ENCODE measurements at regions not wholly inside any gene's neighbourhood (a gene's known extent, or its start where the extent isn't known, plus 50 kb on each side); places are given as distances from the start of the nearest gene placed in this dataset.

DNA sequence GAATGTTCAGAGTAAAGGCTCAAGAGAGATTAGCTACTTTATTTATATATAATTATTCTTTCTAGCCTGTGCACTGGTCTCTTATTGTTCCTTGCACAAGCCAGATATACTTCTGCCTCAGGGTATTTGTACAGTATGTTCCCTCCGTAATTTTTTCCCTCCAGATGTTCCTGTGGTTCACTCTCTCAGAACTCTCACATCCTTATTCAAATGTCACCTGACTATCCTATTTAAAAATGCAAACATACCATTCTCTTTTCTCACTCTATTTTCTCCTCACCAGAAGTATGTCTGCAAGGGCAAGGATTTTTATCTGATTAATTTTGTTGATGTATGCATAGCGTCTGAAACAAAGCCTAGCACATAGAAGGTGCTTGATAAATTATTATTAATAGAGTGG is 64.0 kb upstream of the CERS6 start:
- TF ChIP-seq, protein P1, sequence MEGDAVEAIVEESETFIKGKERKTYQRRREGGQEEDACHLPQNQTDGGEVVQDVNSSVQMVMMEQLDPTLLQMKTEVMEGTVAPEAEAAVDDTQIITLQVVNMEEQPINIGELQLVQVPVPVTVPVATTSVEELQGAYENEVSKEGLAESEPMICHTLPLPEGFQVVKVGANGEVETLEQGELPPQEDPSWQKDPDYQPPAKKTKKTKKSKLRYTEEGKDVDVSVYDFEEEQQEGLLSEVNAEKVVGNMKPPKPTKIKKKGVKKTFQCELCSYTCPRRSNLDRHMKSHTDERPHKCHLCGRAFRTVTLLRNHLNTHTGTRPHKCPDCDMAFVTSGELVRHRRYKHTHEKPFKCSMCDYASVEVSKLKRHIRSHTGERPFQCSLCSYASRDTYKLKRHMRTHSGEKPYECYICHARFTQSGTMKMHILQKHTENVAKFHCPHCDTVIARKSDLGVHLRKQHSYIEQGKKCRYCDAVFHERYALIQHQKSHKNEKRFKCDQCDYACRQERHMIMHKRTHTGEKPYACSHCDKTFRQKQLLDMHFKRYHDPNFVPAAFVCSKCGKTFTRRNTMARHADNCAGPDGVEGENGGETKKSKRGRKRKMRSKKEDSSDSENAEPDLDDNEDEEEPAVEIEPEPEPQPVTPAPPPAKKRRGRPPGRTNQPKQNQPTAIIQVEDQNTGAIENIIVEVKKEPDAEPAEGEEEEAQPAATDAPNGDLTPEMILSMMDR (IDR thresholded peaks at IDR 0.05; ENCODE audit: insufficient read depth, low read length, poor library complexity, severe bottlenecking) = no peak
- no peak for TF ChIP-seq EZH2phosphoT487 (conservative IDR thresholded peaks at IDR 0.05; ENCODE audit: low read length)
